Glutamatergic neuron (in vitro differentiated cells): ENCODE measurements at regions not wholly inside any gene's neighbourhood (a gene's known extent, or its start where the extent isn't known, plus 50 kb on each side); places are given as distances from the start of the nearest gene placed in this dataset.

Experiments used
- DNase-seq: peaks from one replicate; pipeline ENCODE4 v3.0.0; 2022
- H3K27ac Mint-ChIP-seq: one replicate; pipeline ENCODE4 v1.8.0; 2020; ENCODE audit warnings: mild to moderate bottlenecking, mixed read lengths, inconsistent platforms; ENCODE audit not compliant: unreplicated experiment
- H3K27me3 Mint-ChIP-seq: one replicate; pipeline ENCODE4 v1.8.0; 2020; ENCODE audit warnings: mild to moderate bottlenecking, moderate library complexity, mixed read lengths, inconsistent platforms; ENCODE audit not compliant: unreplicated experiment
- H3K36me3 Mint-ChIP-seq: one replicate; pipeline ENCODE4 v1.8.0; 2020; ENCODE audit warnings: mild to moderate bottlenecking, mixed read lengths, inconsistent platforms; ENCODE audit not compliant: unreplicated experiment
- H3K4me1 Mint-ChIP-seq: one replicate; pipeline ENCODE4 v1.8.0; 2020; ENCODE audit warnings: mild to moderate bottlenecking, low read depth, mixed read lengths, inconsistent platforms; ENCODE audit not compliant: unreplicated experiment
- H3K4me3 Mint-ChIP-seq: one replicate; pipeline ENCODE4 v1.8.0; 2020; ENCODE audit warnings: mild to moderate bottlenecking, mixed read lengths, inconsistent platforms; ENCODE audit not compliant: unreplicated experiment
- H3K9me3 Mint-ChIP-seq: one replicate; pipeline ENCODE4 v1.8.0; 2020; ENCODE audit warnings: mild to moderate bottlenecking, moderate library complexity, mixed read lengths, inconsistent platforms; ENCODE audit not compliant: unreplicated experiment
- CTCF ChIP-seq: fragments of 200-600 bp; sonication (generic); IDR thresholded peaks from one replicate; pipeline ENCODE4 v1.5.0; 2021; ENCODE audit not compliant: partially characterized antibody, unreplicated experiment

- no peak for DNase-seq
- H3K27me3 Mint-ChIP-seq, result peaks cover 4% of the 10 kb centered on the region
- no peak overlapping the region for H3K4me3 Mint-ChIP-seq
- peaks cover 3% of the 10 kb centered on the region for H3K9me3 Mint-ChIP-seq
- TF ChIP-seq CTCF, result no peak
- H3K4me1 Mint-ChIP-seq, result no peaks in the 10 kb centered on the region
- H3K27ac Mint-ChIP-seq, result no peak overlapping the region
- H3K36me3 Mint-ChIP-seq, result no peaks in the 10 kb centered on the region
Measured at GRCh38 chr11:92867913-92868619, 101.4 kb upstream of the MTNR1B start.

GRCh38 chr11:92869716-92870115 lies 99.7 kb upstream of the MTNR1B start:
- Mint-ChIP-seq H3K9me3 (peaks cover 3% of the 10 kb centered on the region), H3K27ac (no peak overlapping the region), H3K27me3 (peaks cover 4% of the 10 kb centered on the region)

GRCh38 chr11:92870196-92870832 lies 99.1 kb upstream of the MTNR1B start:
- Mint-ChIP-seq H3K9me3 (peaks cover 2% of the 10 kb centered on the region), H3K4me3 (no peak overlapping the region), H3K27ac (no peak overlapping the region), H3K36me3 (no peaks in the 10 kb centered on the region), H3K27me3 (peaks cover 4% of the 10 kb centered on the region), H3K4me1 (no peaks in the 10 kb centered on the region)
- no peak for TF ChIP-seq CTCF
- DNase-seq, result no peak

More at GRCh38 chr11:92869716-92870115, 99.7 kb upstream of the MTNR1B start:
- H3K36me3 Mint-ChIP-seq, result no peaks in the 10 kb centered on the region
- TF ChIP-seq CTCF, result no peak
- no peaks in the 10 kb centered on the region for H3K4me1 Mint-ChIP-seq
- H3K4me3 Mint-ChIP-seq, result no peak overlapping the region
- no peak for DNase-seq

- Mint-ChIP-seq H3K4me3 (no peak overlapping the region), H3K36me3 (peaks cover 12% of the 10 kb centered on the region), H3K27me3 (peaks cover 4% of the 10 kb centered on the region), H3K9me3 (peaks cover 4% of the 10 kb centered on the region), H3K27ac (no peak overlapping the region), H3K4me1 (no peaks in the 10 kb centered on the region)
- no peak for TF ChIP-seq CTCF
- DNase-seq, result no peak
Measured at GRCh38 chr11:92873551-92873950, 95.9 kb upstream of the MTNR1B start.

- no peak for DNase-seq
- Mint-ChIP-seq H3K27ac (no peak overlapping the region), H3K4me3 (no peak overlapping the region), H3K4me1 (peaks cover 2% of the 10 kb centered on the region), H3K27me3 (peaks cover 2% of the 10 kb centered on the region), H3K9me3 (peaks cover 3% of the 10 kb centered on the region), H3K36me3 (peaks cover 12% of the 10 kb centered on the region)
- no peak for TF ChIP-seq CTCF
Measured at GRCh38 chr11:92875473-92875872, 94.0 kb upstream of the MTNR1B start.
